Heart left ventricle (tissue), 16 donors: ENCODE measurements at regions not wholly inside any gene's neighbourhood (a gene's known extent, or its start where the extent isn't known, plus 50 kb on each side); places are given as distances from the start of the nearest gene placed in this dataset.

Experiments
- ATAC-seq, 4 donors: fragments of 200-7000 bp; cut with Tn5 transposase; one replicate each; pipeline ENCODE4 v1.9.1; 2020 to 2022; ENCODE audit warnings: moderate library complexity in 4 of 4, mild to moderate bottlenecking in 3 of 4, moderate number of reproducible peaks in 1 of 4
- DNase-seq, 5 donors: peaks; one replicate each; pipeline ENCODE4 v3.0.0-alpha.2; 2020
- H3K27ac ChIP-seq, 12 donors: fragments of 200-600 bp; sonication (generic) in 4 of 12; one replicate each; pipeline versions ENCODE4 v1.5.0 to v1.8.0; 2016 to 2022; ENCODE audit warnings: mild to moderate bottlenecking in 2 of 12
- H3K27me3 ChIP-seq, 9 donors: fragments of 200-600 bp; sonication (generic) in 2 of 9; one replicate each; pipeline versions ENCODE4 v1.5.1 to v1.8.0; 2016 to 2022; ENCODE audit warnings: mild to moderate bottlenecking in 3 of 9
- H3K36me3 ChIP-seq, 9 donors: fragments of 200-600 bp; sonication (generic) in 2 of 9; one replicate each; pipeline versions ENCODE4 v1.5.0 to v1.8.0; 2018 to 2022; ENCODE audit warnings: mild to moderate bottlenecking in 2 of 9
- H3K4me1 ChIP-seq, 12 donors: fragments of 200-600 bp; sonication (generic) in 4 of 12; one replicate each; pipeline versions ENCODE4 v1.5.0 to v1.8.0; 2016 to 2022; ENCODE audit warnings: mild to moderate bottlenecking in 3 of 12
- H3K4me3 ChIP-seq, 12 donors: fragments of 200-600 bp; sonication (generic) in 4 of 12; one replicate each; pipeline versions ENCODE4 v1.5.0 to v1.8.0; 2017 to 2022; ENCODE audit warnings: mild to moderate bottlenecking in 9 of 12, moderate library complexity in 4 of 12
- H3K9me3 ChIP-seq, 12 donors: fragments of 200-600 bp; sonication (generic) in 4 of 12; one replicate each; pipeline versions ENCODE4 v1.5.0 to v1.8.0; 2016 to 2022; ENCODE audit warnings: mild to moderate bottlenecking in 1 of 12
- CTCF ChIP-seq, 12 donors: fragments of 200-600 bp; sonication (generic) in 4 of 12; IDR thresholded peaks; one replicate each; pipeline versions ENCODE4 v1.5.0 to v1.8.0; 2018 to 2022; ENCODE audit warnings: antibody characterized with exemption in 12 of 12, mild to moderate bottlenecking in 5 of 12
- POLR2A ChIP-seq, 2 donors: fragments of 450-650 bp; IDR thresholded peaks; one replicate each; pipeline ENCODE4 v1.6.1; 2017; ENCODE audit warnings: antibody characterized with exemption in 2 of 2, mild to moderate bottlenecking in 2 of 2, moderate library complexity in 2 of 2
- WGBS, 4 donors: extraction: QIAGEN DNeasy Blood & Tissue Kit in 2 of 4; methylation state at CpG; one replicate each; pipeline versions ENCODE4 v1.1.5 to v1.1.7; 2013 to 2018; 5-methylcytosine and 5-hydroxymethylcytosine counted together
- intact Hi-C, 10 donors: fragments of 100-400 bp; cut with DNase I; formaldehyde crosslinking; loops; one replicate each; pipeline versions ENCODE4 v1.11.1 to v1.14.2; 2022
- donor health status: ischemic (EF 13 %, LVEDD 7.1; RV severe dilation, severe dysfunction).
- donor health status: healthy with polysubstance abuse.
- donor health status: DM: no; HTN: yes; CAD: no.
- donor health status: DM: no; HTN: no; CAD: no.
- donor health status: ischemic (EF 25% LVEDD 6.9; RV normal size, moderate dysfunction).
- donor health status: ischemic (EF 25% LVEDD 5.7; RV mildly dilated, moderate dysfunction).
- donor health status: healthy.
- donor health status: DM: yes; HTN: yes; CAD: no.
- donor health status: ischemic (EF 35%, LVEDD 5.7; RV mildly dilated, moderate dysfunction).
- donor health status: nonischemic (EF 11% LVEDD 7.7; RV severe dilation, severe dysfunction).
- donor health status: DM: yes; HTN: yes; CAD: no.
- donor health status: PGD.
- donor health status: ischemic (EF 29% LVEDD 5.4; RV normal size, mild dysfunction).
- donor health status: nonischemic (EF 23%, LVEDD 6.1; RV moderate dilation, normal function).

GRCh38 chr14:101004954-101005353 lies 101.4 kb upstream of the RTL1 start:
- H3K36me3 ChIP-seq = no peaks in the 10 kb centered on the region
- DNase-seq (peak in 1 of 5 donors; percentile 49), ATAC-seq (no peak)
- no peak overlapping the region for H3K4me3 ChIP-seq
- H3K9me3 ChIP-seq = no peaks in the 10 kb centered on the region
- WGBS, 4 donors = 49 to 55% (median 51%) methylated on average over 10 of the region's 10 CpGs
- no peak overlapping the region for H3K27ac ChIP-seq
- H3K27me3 ChIP-seq = no peaks in the 10 kb centered on the region
- intact Hi-C loops = no loop called here
- H3K4me1 ChIP-seq = peaks cover 0 to 6% (median 0%) of the 10 kb centered on the region in 12 donors
- TF ChIP-seq CTCF (IDR thresholded peaks at IDR 0.05) (no peak), POLR2A (IDR thresholded peaks at IDR 0.05) (no peak)

- H3K27ac ChIP-seq = no peak overlapping the region
- intact Hi-C loops = no loop called here
- H3K9me3 ChIP-seq = no peaks in the 10 kb centered on the region
- no peaks in the 10 kb centered on the region for H3K27me3 ChIP-seq
- peaks cover 0 to 6% (median 0%) of the 10 kb centered on the region in 12 donors for H3K4me1 ChIP-seq
- H3K4me3 ChIP-seq = no peak overlapping the region
- no peaks in the 10 kb centered on the region for H3K36me3 ChIP-seq
- 69 to 83% (median 82%) methylated on average over 10 of the region's 10 CpGs for WGBS, 4 donors
- TF ChIP-seq POLR2A (IDR thresholded peaks at IDR 0.05) (no peak), CTCF (IDR thresholded peaks at IDR 0.05) (no peak)
- peak in 4 of 5 donors; percentile 34 to 79 (median 62) for DNase-seq
- peak in 3 of 4 donors; percentile 45 to 65 (median 65) for ATAC-seq
These were observed 101.9 kb upstream of the RTL1 start for GRCh38 chr14:101005447-101005846.

- ATAC-seq (peak in 1 of 4 donors; percentile 10), DNase-seq (peak in 1 of 5 donors; percentile 57)
These were observed 102.5 kb upstream of the RTL1 start for GRCh38 chr14:101006008-101006407.

GRCh38 chr14:101007004-101007614 lies 103.6 kb upstream of the RTL1 start:
- no peak overlapping the region for H3K4me3 ChIP-seq
- peaks cover 0 to 15% (median 4%) of the 10 kb centered on the region in 12 donors for H3K9me3 ChIP-seq
- intact Hi-C loops = no loop called here
- H3K4me1 ChIP-seq = peaks cover 0 to 6% (median 0%) of the 10 kb centered on the region in 12 donors
- TF ChIP-seq POLR2A (IDR thresholded peaks at IDR 0.05) = no peak
- TF ChIP-seq CTCF (IDR thresholded peaks at IDR 0.05) = no peak
- DNase-seq (peak in 1 of 5 donors; percentile 36), ATAC-seq (no peak)
- H3K27ac ChIP-seq = no peak overlapping the region
- WGBS, 4 donors = 81 to 90% (median 83%) methylated on average over 13 of the region's 13 CpGs
- H3K27me3 ChIP-seq = no peaks in the 10 kb centered on the region
- no peaks in the 10 kb centered on the region for H3K36me3 ChIP-seq

More at GRCh38 chr14:101006008-101006407, 102.5 kb upstream of the RTL1 start:
- intact Hi-C loops = no loop called here
- Histone ChIP-seq H3K4me3 (no peak overlapping the region), H3K4me1 (peaks cover 0 to 6% (median 0%) of the 10 kb centered on the region in 12 donors), H3K36me3 (no peaks in the 10 kb centered on the region), H3K27me3 (no peaks in the 10 kb centered on the region), H3K27ac (no peak overlapping the region), H3K9me3 (peaks cover 0 to 4% (median 0%) of the 10 kb centered on the region in 12 donors)
- 77 to 88% (median 82%) methylated on average over 9 of the region's 9 CpGs for WGBS, 4 donors
- no peak for TF ChIP-seq CTCF (IDR thresholded peaks at IDR 0.05)
- no peak for TF ChIP-seq POLR2A (IDR thresholded peaks at IDR 0.05)
